MM.1S (cell line): ENCODE measurements at regions not wholly inside any gene's neighbourhood (a gene's known extent, or its start where the extent isn't known, plus 50 kb on each side); places are given as distances from the start of the nearest gene placed in this dataset.

Experiments used
- DNase-seq: peaks from one replicate; pipeline ENCODE4 v3.0.0-alpha.2; 2015
- H2AFZ ChIP-seq: fragments of 300-600 bp; sonication (generic); 2 replicates; pipeline ENCODE4 v1.6.0; 2016; ENCODE audit warnings: antibody characterized with exemption, low read length
- H3F3A ChIP-seq: fragments of 300-600 bp; sonication (generic); 2 replicates; pipeline ENCODE4 v1.6.1; 2016; ENCODE audit warnings: mild to moderate bottlenecking, antibody characterized with exemption, low read length, moderate library complexity, mixed read lengths; ENCODE audit not compliant: insufficient read depth
- H3K27ac ChIP-seq: fragments of 300-600 bp; sonication (generic); 2 replicates; pipeline ENCODE4 v1.5.1; 2016; ENCODE audit warnings: mild to moderate bottlenecking, low read length
- H3K27me3 ChIP-seq: fragments of 300-600 bp; sonication (generic); replicated peaks from 2 replicates; pipeline ENCODE4 v1.6.0; 2016; ENCODE audit warnings: low read length; ENCODE audit not compliant: insufficient read depth
- H3K36me3 ChIP-seq: fragments of 300-600 bp; sonication (generic); replicated peaks from 2 replicates; pipeline ENCODE4 v1.6.1; 2016; ENCODE audit warnings: mild to moderate bottlenecking, low read length, mixed read lengths; ENCODE audit not compliant: insufficient read depth
- H3K4me1 ChIP-seq: fragments of 300-600 bp; sonication (generic); 2 replicates; pipeline ENCODE4 v1.6.1; 2016; ENCODE audit warnings: low read length, mixed read lengths
- H3K4me2 ChIP-seq: fragments of 300-600 bp; sonication (generic); 2 replicates; pipeline ENCODE4 v1.6.0; 2016; ENCODE audit warnings: low read depth, low read length
- H3K4me3 ChIP-seq: fragments of 300-600 bp; sonication (generic); 2 replicates; pipeline ENCODE4 v1.5.1; 2016; ENCODE audit warnings: low read length, mixed read lengths
- H3K79me2 ChIP-seq: fragments of 300-600 bp; sonication (generic); 2 replicates; pipeline ENCODE4 v1.6.1; 2016; ENCODE audit warnings: mixed run types, low read length, mixed read lengths
- H3K9ac ChIP-seq: fragments of 300-600 bp; sonication (generic); 2 replicates; pipeline ENCODE4 v1.6.1; 2016; ENCODE audit warnings: low read length, mixed read lengths
- H3K9me2 ChIP-seq: fragments of 300-600 bp; sonication (generic); replicated peaks from 2 replicates; pipeline ENCODE4 v1.6.1; 2016; ENCODE audit warnings: mild to moderate bottlenecking, low read length, mixed read lengths; ENCODE audit not compliant: insufficient read depth
- H3K9me3 ChIP-seq: fragments of 300-600 bp; sonication (generic); replicated peaks from 2 replicates; pipeline ENCODE4 v1.6.1; 2016; ENCODE audit warnings: mild to moderate bottlenecking, low read length, mixed read lengths; ENCODE audit not compliant: insufficient read depth
- H4K20me1 ChIP-seq: fragments of 300-600 bp; sonication (generic); 2 replicates; pipeline ENCODE4 v1.6.1; 2016; ENCODE audit warnings: mild to moderate bottlenecking, low read length, moderate library complexity, mixed read lengths; ENCODE audit not compliant: insufficient read depth
- CTCF ChIP-seq: fragments of 300-600 bp; sonication (generic); IDR thresholded peaks from 2 replicates; pipeline ENCODE4 v1.5.1; 2016; ENCODE audit warnings: antibody characterized with exemption, low read length, mixed read lengths
- EZH2 ChIP-seq: fragments of 300-600 bp; sonication (generic); optimal IDR thresholded peaks from 2 replicates; pipeline ENCODE3; 2017; ENCODE audit warnings: low read depth, mild to moderate bottlenecking, antibody characterized with exemption, low read length, mixed read lengths
- EZH2phosphoT487 ChIP-seq: fragments of 300-600 bp; sonication (generic); IDR thresholded peaks from 2 replicates; pipeline ENCODE4 v1.6.1; 2018; ENCODE audit warnings: antibody characterized with exemption, low read length

GRCh38 chr6:120947111-120947510, 387.2 kb downstream of the TBC1D32 start:
- no peaks in the 10 kb centered on the region for H3K36me3 ChIP-seq
- H3K9me2 ChIP-seq: no peaks in the 10 kb centered on the region
- DNase-seq: no peak
- H3K9me3 ChIP-seq: no peaks in the 10 kb centered on the region
- no peak overlapping the region for H3K4me3 ChIP-seq
- H3K4me2 ChIP-seq: no peak overlapping the region
- H4K20me1 ChIP-seq: no peaks in the 10 kb centered on the region
- no peaks in the 10 kb centered on the region for H3K79me2 ChIP-seq
- H3K27ac ChIP-seq: no peak overlapping the region
- no peak for TF ChIP-seq CTCF
- no peak for TF ChIP-seq EZH2phosphoT487
- TF ChIP-seq EZH2: no peak
- no peaks in the 10 kb centered on the region for H3F3A ChIP-seq
- no peaks in the 10 kb centered on the region for H3K4me1 ChIP-seq
- no peak overlapping the region for H3K9ac ChIP-seq
- H2AFZ ChIP-seq: no peak overlapping the region
- no peaks in the 10 kb centered on the region for H3K27me3 ChIP-seq

GRCh38 chr6:120945905-120946594, 388.2 kb downstream of the TBC1D32 start:
- H3K79me2 ChIP-seq: no peaks in the 10 kb centered on the region
- H3K9ac ChIP-seq: no peak overlapping the region
- no peak for DNase-seq
- no peak overlapping the region for H3K4me3 ChIP-seq
- H3K36me3 ChIP-seq: no peaks in the 10 kb centered on the region
- H3F3A ChIP-seq: no peaks in the 10 kb centered on the region
- no peak overlapping the region for H2AFZ ChIP-seq
- H3K9me3 ChIP-seq: no peaks in the 10 kb centered on the region
- no peaks in the 10 kb centered on the region for H4K20me1 ChIP-seq
- no peaks in the 10 kb centered on the region for H3K27me3 ChIP-seq
- no peaks in the 10 kb centered on the region for H3K4me1 ChIP-seq
- no peaks in the 10 kb centered on the region for H3K9me2 ChIP-seq
- no peak for TF ChIP-seq EZH2phosphoT487
- TF ChIP-seq EZH2: no peak
- TF ChIP-seq CTCF: no peak
- H3K4me2 ChIP-seq: no peak overlapping the region
- H3K27ac ChIP-seq: no peak overlapping the region

DNA sequence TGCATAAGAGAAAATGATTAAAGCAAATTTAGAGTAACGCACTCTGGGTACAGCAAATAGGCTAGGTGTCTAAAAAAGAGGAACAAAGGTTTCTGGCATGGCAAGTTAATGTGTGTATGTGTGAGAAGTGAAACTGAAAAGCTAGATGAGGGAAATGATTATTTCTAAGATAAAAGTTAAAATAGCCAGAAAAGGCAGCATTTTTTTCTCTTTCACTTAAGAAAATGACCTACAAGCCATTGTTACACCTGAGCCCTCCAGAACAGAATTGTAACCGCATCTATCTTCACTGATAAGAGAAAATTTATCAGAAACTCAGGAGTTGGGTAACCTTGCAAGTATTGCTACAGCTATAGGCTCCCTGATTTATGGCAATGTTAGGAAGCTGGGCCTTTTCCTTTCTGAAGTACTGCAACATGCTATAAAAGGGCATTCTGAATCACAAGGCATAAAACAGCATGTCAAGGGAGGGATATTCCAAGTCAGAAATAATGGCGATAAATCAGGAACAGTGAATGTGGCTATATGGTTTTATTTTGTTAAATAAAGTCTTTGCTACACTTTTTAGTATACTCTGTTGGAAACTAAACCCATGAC, 395.3 kb downstream of the TBC1D32 start:
- TF ChIP-seq EZH2 (no peak), EZH2phosphoT487 (no peak), CTCF (no peak)
- H3K79me2 ChIP-seq: no peaks in the 10 kb centered on the region

More for the DNA sequence above, 395.3 kb downstream of the TBC1D32 start:
- DNase-seq: peak; percentile 63
- Histone ChIP-seq H3K36me3 (no peaks in the 10 kb centered on the region), H3K4me2 (peak overlapping the region; percentile 42), H3K27ac (peak overlapping the region; percentile 23; the same call in 1 of the 2 replicates), H4K20me1 (no peaks in the 10 kb centered on the region), H3K9me2 (no peaks in the 10 kb centered on the region), H3K9me3 (no peaks in the 10 kb centered on the region), H3K27me3 (no peaks in the 10 kb centered on the region), H3K9ac (no peak overlapping the region), H3F3A (peaks cover 9% of the 10 kb centered on the region; the same call in 1 of the 2 replicates), H2AFZ (no peak overlapping the region), H3K4me1 (0 out of 2 replicates have a peak, but pooled peaks cover 9% of the 10 kb centered on the region), H3K4me3 (no peak overlapping the region)
